ENCODE measurements at regions not wholly inside any gene's neighbourhood (a gene's known extent, or its start where the extent isn't known, plus 50 kb on each side); places are given as distances from the start of the nearest gene placed in this dataset.
"Not testable (repeated sequence)": the region's sequence is repeated elsewhere in the genome, so short reads cannot be mapped to it uniquely, and the experiment has no call there.

DNA sequence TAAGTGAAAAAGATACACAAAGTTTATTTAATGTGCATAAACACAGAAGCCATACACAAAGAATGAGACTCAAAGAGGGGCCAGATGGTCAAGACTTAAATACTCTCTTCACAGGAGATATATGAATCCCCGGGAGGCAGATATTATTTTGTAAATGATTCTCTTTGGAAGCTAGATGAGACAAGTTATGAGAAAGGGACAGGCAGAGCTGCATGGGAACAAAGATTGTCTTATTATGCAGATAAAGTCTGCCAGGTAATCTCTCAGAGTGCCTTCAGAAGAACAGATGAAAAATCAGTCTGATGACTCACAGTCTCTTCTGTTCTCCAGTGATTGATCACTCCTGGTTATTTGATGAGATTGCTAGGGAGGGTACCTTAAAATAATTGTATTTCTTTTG is 89.0 kb downstream of the NAF1 start:
- no peak for DNase-seq (ENCODE audit: low read depth in 2 of 2)

DNA sequence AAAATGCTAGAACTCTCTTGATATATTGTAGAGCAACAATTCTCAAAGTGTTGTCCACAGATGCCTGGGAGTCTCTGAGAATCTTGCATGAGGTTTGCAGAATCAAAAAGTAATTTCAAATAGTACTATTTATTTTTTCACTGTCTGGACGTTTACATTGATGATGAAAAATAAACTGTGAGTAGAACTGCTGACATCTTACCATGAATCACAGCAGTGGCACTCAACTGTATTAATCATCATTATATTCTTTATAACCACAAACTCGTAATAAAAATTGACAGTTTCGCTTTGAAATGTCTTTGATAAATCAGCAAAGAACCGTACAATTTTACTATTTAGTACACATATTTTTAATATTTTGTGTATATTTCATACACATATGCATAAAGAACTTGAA is 94.5 kb downstream of the NAF1 start:
- no peak for DNase-seq (ENCODE audit: low read depth in 2 of 2)

DNA sequence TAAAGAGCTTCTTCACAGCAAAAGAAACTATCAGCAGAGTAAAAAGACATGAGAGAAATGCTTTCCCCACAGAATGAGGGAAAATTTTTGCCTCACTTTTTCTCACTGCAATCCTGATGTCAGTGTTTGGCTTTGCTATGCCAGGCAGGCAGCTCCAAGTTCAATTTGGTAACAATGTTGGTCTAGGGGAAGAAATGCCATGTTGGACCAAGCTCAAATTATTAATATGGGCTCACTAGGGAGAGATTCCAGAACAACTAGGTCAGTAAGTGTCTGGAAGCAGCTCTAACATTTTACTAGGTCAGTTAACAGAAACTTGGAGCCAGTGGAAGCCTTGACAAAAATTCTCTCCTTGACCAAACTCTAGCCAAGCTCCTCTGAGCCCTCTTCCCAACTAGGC is 95.4 kb downstream of the NAF1 start:
- DNase-seq (ENCODE audit: low read depth in 2 of 2) = no peak

DNA sequence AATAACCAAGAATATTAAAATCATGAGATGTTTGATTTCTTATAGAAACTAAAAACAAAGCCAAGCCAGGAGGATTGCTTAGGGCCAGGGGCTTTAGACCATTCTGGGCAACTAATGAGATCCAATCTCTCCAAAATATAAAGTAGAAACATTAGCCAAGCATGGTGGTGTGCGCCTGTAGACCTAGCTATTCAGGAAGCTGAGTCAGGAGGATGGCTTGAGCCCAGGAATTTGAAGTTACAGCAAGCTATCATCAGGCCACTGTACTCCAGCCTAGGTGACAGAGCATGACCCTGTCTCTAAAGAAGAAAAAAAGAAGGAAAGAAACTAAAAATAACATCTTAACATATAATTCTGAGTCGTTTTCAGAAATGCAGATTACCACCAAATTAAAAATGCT is 96.7 kb downstream of the NAF1 start:
- DNase-seq (ENCODE audit: low read depth in 2 of 2) = no peak

DNA sequence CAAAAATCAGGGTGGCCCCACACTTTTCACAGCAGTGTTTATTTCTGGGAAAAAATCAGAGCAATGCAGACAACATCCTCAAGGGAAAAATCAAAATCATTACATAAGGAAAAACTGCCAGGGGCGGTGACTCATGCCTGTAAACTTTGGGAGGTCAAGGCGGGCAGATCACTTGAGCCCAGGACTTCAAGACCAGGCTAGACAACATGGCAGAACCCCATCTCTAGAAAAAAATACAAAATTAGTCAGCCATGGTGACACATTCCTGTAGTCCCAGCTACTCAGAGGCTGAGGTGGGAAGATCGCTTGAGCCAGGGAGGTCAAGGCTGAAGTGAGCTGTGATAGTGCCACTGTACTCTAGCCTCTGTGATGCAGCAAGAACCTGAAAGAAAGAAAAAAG is 102.8 kb downstream of the NAF1 start:
- no peak for DNase-seq (ENCODE audit: low read depth in 2 of 2)

DNA sequence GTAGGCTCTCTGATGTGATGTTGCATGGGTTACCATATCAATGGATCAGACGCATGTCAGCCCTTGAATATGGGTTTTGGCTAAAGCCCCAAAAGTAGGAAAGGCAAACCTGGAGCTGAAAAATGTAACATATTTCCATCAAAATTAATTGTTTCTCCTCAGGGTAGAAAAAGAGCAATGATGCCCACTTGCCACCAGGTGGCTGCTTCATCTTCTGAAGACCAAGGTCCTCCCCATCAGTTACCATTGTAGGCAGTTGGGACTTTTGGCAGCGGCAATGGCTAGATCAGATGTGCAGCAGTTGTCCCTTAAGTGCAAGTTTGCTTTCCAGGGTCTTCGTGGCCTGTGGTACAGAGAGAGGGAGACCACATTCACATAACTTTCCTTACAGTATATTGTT is 118.2 kb downstream of the NAF1 start:
- DNase-seq (ENCODE audit: low read depth in 2 of 2) = peak; percentile 9 to 33

DNA sequence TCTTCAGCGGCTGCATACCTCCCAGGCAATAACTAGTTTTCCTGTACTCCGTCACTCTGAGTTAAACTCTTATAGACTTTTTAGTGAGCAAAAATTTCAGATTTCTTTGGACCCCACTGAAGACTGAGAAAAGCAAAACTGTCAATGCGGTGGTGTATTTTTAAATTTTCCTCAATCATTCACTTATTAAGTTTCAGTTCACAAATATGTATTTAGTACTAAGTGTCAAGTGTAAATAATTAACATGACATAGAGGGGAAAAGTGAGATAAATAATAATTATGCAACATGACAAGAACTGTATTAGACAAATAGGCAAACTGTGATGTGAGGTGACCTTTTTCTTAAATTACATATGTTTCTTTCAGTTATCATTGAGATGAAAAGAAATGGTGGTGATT is 124.4 kb downstream of the NAF1 start:
- no peak for DNase-seq (ENCODE audit: low read depth in 2 of 2)

DNA sequence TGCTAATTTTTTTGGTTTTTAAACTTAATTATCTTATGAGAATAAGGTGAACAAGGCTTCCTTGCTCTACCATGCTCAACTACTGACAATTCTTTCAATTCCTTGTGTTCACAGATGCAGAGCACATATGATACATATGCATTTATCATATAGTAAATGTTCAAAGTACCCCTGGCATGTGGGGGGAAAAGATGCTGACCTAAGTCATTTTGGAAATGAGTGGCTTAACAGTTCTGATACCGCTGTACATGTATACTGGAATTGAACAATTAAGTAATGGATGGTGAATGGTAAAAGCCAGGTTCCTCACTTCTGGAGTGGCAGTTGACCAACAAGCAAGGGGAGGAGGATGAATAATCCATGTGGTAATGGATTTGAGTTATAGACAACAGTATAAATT is 149.6 kb downstream of the NAF1 start:
- no peak for DNase-seq (ENCODE audit: low read depth in 2 of 2)

DNA sequence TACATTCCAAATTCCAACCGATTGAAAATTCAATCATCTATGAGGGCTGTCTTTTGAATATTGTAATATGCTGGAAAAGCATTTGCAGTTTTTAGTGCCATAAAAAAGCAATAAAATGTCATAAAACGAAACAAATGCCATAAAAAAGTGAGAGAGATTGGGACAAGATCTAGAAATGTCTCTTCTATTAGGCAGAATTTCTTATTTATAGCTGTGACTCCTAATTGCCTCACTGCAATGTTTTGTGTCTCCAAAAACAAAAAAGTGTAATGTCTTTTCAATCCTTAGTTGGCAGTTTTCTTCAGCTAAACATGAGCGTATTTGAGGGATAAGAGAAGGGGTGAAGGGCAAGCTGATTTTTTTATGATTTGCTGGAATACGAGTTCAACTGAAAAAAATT is 153.9 kb downstream of the NAF1 start:
- no peak for DNase-seq (ENCODE audit: low read depth in 2 of 2)

DNA sequence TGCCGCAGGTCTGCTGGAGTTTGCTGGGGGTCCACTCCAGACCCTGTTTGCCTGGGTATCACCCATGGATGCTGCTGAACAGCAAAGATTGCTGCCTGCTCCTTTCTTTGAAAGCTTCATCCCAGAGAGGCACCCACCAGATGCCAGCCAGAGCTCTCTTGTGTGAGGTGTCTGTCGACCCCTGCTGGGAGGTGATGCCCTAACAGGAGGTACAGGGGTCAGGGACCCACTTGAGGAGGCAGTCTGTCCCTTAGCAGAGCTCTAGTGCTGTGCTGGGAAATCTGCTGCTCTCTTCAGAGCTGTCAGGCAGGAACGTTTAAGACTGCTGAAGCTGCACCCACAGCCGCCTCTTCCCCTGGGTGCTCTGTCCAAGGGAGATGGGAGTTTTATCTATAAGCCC is 162.7 kb downstream of the NAF1 start:
- DNase-seq (ENCODE audit: low read depth in 2 of 2) = no peak

DNA sequence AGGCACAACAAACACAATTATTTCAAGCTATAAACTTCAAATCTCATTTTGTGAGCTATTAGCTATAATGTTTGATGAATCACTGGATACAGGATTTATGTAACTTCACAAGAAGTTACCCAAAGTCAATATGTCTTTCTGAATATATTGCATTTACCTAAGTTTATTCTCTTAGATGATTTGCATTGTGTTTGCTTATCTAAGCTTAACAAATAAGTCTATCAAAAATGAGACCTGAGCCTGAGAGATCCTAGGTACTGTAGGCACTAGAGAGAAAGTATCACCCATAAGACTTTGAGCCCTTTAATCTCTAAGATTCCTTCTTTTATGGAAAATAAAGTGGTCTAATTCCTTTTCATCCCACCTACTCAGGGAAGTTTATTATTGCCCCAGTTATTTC is 178.2 kb downstream of the NAF1 start:
- DNase-seq (ENCODE audit: low read depth in 2 of 2) = no peak

DNA sequence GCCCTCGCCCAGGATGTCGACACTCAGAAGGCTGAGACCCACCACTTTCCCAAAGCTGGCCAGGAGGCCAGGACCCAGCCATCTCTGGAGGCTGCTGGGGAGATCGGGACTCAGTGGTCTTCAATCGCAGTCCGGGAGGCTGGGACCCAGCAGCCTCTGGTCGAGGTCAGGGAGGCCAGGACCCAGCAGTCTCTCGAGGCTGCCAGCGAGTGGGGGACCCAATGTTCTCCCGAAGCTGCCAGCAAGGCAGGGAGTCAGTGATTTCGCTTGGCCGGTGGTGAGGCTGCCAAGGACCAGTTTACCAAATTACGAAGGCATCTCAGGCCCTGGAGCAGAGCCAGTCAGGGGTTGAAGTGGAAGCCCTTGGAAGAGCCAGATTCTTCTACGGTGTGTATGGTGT is 181.6 kb downstream of the NAF1 start:
- DNase-seq (ENCODE audit: low read depth in 2 of 2) = no peak

DNA sequence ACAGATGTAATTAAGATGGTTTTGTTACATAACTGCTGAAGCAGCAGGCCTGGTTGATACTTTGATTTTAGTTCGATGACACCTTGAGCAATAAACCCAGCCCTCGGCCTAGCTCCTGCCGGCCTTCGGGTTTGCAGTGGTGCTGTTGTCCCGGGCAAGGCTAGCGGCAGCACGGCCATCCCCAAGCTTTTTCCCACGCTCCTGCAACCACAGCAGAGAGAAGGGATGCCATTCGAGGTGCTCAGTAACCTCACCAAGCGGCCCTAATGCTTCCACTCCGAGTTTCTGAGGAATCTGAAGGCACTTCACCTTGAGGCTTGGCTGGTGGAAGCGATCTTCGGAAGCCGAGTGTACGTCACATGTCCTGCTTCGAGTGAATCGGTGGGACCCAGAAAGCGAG is 182.1 kb downstream of the NAF1 start:
- DNase-seq (ENCODE audit: low read depth in 2 of 2) = no peak

DNA sequence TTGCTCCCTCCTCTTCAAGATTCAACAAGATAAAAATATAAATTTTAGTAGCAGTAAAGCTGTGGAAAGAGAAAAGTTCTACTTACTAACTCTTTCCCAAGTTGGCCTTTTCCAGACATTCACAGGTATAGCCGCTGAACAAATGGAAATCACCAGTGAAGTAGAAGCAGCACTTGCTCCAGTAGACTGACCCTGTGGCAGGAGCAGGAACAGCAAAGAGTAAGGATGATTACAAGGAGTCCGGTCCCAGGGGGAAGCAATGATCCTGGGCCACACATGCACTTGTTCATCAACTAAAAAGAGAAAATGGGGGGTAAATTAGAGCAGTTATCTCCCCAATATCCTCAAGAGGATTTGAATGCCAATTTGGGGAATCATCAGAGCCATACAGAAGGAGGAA is 184.9 kb downstream of the NAF1 start:
- no peak for DNase-seq (ENCODE audit: low read depth in 2 of 2)

DNA sequence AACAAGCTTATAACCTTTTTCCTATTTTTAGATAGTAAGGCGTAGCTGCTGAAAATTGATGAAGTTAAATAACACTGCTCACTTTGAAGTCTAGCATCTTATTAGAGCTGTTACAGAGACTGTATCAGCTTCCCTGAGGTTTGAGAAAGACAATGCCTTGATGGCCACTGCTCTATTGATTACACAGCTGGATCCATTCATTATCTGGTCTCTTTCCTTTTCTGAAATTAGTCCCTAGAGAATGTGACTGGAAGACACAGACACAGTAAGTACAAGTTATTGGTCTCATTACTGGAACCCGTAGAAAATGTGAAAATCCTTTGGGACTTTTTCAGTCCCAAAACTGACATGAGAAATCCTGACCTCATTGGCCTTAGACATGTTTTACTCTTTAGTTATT is 188.3 kb downstream of the NAF1 start:
- no peak for DNase-seq (ENCODE audit: low read depth in 2 of 2)

DNA sequence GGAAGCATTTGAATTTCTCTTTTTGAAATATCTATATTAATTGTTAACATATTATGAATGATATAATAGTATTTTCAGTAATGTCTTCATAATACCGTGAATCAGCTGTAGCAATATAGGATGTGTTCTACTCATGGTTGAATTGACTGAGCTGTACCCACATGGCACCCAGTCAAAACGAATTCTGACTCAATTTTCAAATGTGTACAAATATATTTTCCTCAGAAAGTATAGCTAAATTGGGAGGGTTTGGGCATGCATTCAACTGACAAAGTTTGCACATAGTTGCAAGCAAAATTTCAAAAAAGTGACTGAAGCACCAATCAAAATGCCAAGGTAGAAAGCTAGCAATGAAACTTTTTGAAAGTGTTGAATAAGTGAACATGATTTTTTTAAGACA is 188.9 kb downstream of the NAF1 start:
- no peak for DNase-seq (ENCODE audit: low read depth in 2 of 2)

DNA sequence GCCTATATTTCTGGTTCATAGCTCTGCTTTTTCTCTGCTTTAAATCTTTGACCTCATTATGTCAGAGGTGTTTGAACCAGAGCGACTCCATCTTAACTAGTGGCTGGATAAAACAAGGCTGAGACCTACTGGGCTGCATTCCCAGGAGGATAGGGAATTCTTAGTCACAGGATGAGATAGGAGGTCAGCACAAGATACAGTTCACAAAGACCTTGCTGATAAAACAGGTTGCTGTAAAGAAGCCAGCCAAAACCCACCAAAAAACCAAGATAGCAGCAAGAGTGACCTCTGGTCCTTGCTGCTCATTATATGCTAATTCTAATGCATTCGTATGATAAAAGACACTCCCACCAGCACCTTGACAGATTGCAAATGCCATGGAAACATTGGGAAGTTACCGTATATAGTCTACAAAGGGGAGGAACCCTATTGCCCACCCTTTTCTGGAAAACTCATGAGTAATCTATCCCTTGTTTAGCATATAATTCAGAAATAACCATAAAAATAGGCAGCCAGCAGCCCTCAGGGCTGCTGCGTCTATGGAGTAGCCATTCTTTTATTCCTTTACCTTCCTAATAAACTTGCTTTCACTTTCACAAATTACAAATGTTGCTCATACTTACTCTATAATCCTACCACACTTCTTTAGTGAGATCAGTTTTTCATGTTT is 193.9 kb downstream of the NAF1 start:
- no peak for DNase-seq (ENCODE audit: low read depth in 2 of 2)

DNA sequence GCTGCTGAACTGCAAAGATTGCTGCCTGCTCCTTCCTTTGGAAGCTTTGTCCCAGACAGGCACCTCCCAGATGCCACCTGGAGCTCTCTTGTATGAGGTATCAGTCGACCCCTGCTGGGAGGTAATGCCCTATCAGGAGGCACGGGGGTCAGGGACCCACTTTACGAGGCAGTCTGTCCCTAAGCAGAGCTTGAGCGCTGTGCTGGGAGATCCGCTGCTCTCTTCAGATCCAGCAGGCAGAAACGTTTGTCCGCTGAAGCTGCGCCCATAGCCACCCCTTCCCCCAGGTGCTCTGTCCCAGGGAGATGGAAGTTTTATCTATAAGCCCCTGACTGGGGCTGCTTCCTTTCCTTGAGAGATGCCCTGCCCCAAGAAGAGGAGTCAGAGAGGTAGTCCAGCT is 197.5 kb downstream of the NAF1 start:
- no peak for DNase-seq (ENCODE audit: low read depth in 2 of 2)

DNA sequence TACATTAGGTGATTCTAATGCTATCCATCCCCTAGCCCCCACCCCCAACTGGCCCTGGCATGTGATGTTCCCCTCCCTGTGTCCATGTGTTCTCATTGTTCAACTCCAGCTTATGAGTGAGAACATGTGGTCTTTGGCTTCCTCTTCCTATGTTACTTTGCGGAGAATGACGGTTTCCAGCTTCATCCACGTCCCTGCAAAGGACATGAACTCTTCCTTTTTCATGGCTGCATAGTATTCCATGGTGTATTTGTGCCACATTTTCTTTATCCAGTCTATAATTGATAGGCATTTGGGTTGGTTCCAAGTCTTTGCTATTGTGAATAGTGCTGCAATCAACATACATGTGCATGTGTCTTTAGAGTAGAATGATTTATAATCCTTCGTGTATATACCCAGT is 200.7 kb downstream of the NAF1 start:
- DNase-seq (ENCODE audit: low read depth in 2 of 2) = not testable (repeated sequence)

DNA sequence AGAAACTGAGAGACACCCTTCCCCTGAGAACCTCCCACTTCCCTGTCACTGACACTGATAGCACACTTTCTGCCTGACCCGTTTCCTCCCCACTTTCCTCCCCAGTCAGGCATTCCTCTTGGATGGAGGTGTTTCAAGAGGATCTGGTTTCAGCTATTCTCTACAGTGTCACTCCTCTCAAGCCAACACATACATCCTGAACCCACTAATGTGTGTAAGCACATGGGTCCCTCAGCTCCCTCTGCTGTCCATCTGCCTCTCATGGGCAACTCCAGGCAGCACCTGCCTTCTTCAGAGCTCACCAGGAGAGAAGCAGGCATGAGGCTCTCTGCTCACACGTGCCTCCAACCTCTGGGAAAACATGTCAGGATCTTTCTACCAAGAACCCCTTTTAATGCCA is 207.6 kb downstream of the NAF1 start:
- DNase-seq (ENCODE audit: low read depth in 2 of 2) = no peak

DNA sequence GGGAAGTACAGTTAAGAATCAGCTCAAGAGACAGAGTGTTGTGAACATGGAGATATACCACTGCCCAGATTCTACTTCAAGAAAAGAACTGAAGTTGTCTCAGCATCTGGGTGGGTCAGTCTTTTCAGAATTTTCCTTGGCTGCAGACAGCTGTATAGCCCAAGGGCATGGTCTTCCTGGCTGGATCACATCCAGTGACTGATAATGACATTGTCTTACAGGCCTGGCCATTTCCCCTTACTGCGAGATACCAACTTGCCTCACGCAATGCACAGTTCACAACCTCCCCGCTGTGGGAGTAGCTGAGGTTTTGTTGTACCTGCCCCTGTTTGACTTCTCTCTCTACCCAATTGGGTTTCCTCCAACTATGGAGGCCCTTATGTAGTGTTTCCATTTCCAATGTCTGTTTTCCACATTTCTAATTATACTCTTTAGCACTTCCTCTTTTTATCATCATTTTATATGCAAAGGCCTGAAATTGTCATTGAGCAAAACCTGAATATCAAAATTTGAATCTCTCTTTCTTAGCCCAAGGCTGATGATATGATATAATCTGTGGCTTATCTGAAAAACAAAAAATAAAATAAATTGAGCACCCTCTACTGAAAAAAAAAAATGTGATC is 209.1 kb downstream of the NAF1 start:
- no peak for DNase-seq (ENCODE audit: low read depth in 2 of 2)

DNA sequence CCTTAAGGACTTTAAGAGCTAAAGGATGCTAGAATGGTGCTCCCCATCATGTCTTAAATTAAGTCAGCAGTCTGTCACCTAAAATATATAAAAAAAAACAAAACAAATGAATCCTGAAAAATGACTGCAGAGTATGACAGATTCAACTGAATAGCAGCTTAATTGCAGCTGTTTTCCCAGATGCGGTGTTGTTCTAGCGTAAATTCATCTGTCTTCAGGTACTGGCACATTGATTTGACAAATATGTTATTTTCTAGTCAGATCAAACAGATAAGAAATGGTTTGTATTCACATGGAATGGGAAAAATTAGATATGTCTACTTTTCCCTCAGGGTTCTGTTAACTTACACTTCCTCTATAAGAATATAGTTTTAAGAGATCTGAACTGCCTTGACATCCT is 211.7 kb downstream of the NAF1 start:
- DNase-seq (ENCODE audit: low read depth in 2 of 2) = no peak

DNA sequence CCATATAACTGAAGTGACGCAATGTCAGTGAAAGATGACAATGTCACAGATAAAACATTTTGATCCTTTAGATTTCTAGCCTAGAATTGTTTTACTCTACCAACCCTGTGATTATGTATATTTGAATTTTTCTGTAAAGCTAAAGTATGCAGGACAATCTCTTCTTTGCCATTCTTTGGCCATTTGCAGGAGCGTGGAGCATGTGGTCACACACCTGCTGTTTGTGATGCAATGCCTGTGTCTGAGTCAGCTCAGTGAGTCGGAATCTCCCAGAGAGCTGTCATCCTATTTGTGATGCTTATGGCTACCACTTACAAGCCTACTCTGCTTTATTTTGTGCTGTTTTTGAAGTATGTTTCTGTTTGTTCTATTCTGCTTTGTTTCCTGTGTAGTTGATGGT is 214.5 kb downstream of the NAF1 start:
- no peak for DNase-seq (ENCODE audit: low read depth in 2 of 2)

DNA sequence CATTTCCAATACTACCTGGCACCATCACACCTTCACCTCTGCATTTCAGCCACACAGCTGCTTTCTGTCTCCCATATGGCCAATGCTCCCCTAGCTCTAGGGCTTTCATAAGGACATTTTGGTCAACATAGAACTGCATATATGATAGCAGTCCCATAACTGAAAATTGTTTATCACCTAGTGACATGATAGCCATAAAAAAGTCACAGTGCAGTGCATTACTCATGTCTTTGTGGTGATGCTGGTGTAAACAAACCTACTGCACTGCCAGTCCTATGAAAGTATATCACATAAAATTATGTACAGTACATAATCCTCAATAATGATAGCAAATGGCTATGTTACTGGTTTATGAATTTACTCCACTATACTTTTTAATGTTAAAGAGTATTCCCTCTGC is 221.0 kb downstream of the NAF1 start:
- no peak for DNase-seq (ENCODE audit: low read depth in 2 of 2)

All from dermis microvascular lymphatic vessel endothelial cell (primary cell).